MM.1S (cell line): ENCODE measurements at regions not wholly inside any gene's neighbourhood (a gene's known extent, or its start where the extent isn't known, plus 50 kb on each side); places are given as distances from the start of the nearest gene placed in this dataset.

Experiments used
- DNase-seq: peaks from one replicate; pipeline ENCODE4 v3.0.0-alpha.2; 2015
- H2AFZ ChIP-seq: fragments of 300-600 bp; sonication (generic); 2 replicates; pipeline ENCODE4 v1.6.0; 2016; ENCODE audit warnings: antibody characterized with exemption, low read length
- H3F3A ChIP-seq: fragments of 300-600 bp; sonication (generic); 2 replicates; pipeline ENCODE4 v1.6.1; 2016; ENCODE audit warnings: mild to moderate bottlenecking, antibody characterized with exemption, low read length, moderate library complexity, mixed read lengths; ENCODE audit not compliant: insufficient read depth
- H3K27ac ChIP-seq: fragments of 300-600 bp; sonication (generic); 2 replicates; pipeline ENCODE4 v1.5.1; 2016; ENCODE audit warnings: mild to moderate bottlenecking, low read length
- H3K27me3 ChIP-seq: fragments of 300-600 bp; sonication (generic); replicated peaks from 2 replicates; pipeline ENCODE4 v1.6.0; 2016; ENCODE audit warnings: low read length; ENCODE audit not compliant: insufficient read depth
- H3K36me3 ChIP-seq: fragments of 300-600 bp; sonication (generic); replicated peaks from 2 replicates; pipeline ENCODE4 v1.6.1; 2016; ENCODE audit warnings: mild to moderate bottlenecking, low read length, mixed read lengths; ENCODE audit not compliant: insufficient read depth
- H3K4me1 ChIP-seq: fragments of 300-600 bp; sonication (generic); 2 replicates; pipeline ENCODE4 v1.6.1; 2016; ENCODE audit warnings: low read length, mixed read lengths
- H3K4me2 ChIP-seq: fragments of 300-600 bp; sonication (generic); 2 replicates; pipeline ENCODE4 v1.6.0; 2016; ENCODE audit warnings: low read depth, low read length
- H3K4me3 ChIP-seq: fragments of 300-600 bp; sonication (generic); 2 replicates; pipeline ENCODE4 v1.5.1; 2016; ENCODE audit warnings: low read length, mixed read lengths
- H3K79me2 ChIP-seq: fragments of 300-600 bp; sonication (generic); 2 replicates; pipeline ENCODE4 v1.6.1; 2016; ENCODE audit warnings: mixed run types, low read length, mixed read lengths
- H3K9ac ChIP-seq: fragments of 300-600 bp; sonication (generic); 2 replicates; pipeline ENCODE4 v1.6.1; 2016; ENCODE audit warnings: low read length, mixed read lengths
- H3K9me2 ChIP-seq: fragments of 300-600 bp; sonication (generic); replicated peaks from 2 replicates; pipeline ENCODE4 v1.6.1; 2016; ENCODE audit warnings: mild to moderate bottlenecking, low read length, mixed read lengths; ENCODE audit not compliant: insufficient read depth
- H3K9me3 ChIP-seq: fragments of 300-600 bp; sonication (generic); replicated peaks from 2 replicates; pipeline ENCODE4 v1.6.1; 2016; ENCODE audit warnings: mild to moderate bottlenecking, low read length, mixed read lengths; ENCODE audit not compliant: insufficient read depth
- H4K20me1 ChIP-seq: fragments of 300-600 bp; sonication (generic); 2 replicates; pipeline ENCODE4 v1.6.1; 2016; ENCODE audit warnings: mild to moderate bottlenecking, low read length, moderate library complexity, mixed read lengths; ENCODE audit not compliant: insufficient read depth
- EZH2 ChIP-seq: fragments of 300-600 bp; sonication (generic); optimal IDR thresholded peaks from 2 replicates; pipeline ENCODE3; 2017; ENCODE audit warnings: low read depth, mild to moderate bottlenecking, antibody characterized with exemption, low read length, mixed read lengths
- EZH2phosphoT487 ChIP-seq: fragments of 300-600 bp; sonication (generic); IDR thresholded peaks from 2 replicates; pipeline ENCODE4 v1.6.1; 2018; ENCODE audit warnings: antibody characterized with exemption, low read length
- TF ChIP-seq, protein P1 (sequence below): fragments of 300-600 bp; sonication (generic); IDR thresholded peaks from 2 replicates; pipeline ENCODE4 v1.5.1; 2016; ENCODE audit warnings: antibody characterized with exemption, low read length, mixed read lengths

DNA sequence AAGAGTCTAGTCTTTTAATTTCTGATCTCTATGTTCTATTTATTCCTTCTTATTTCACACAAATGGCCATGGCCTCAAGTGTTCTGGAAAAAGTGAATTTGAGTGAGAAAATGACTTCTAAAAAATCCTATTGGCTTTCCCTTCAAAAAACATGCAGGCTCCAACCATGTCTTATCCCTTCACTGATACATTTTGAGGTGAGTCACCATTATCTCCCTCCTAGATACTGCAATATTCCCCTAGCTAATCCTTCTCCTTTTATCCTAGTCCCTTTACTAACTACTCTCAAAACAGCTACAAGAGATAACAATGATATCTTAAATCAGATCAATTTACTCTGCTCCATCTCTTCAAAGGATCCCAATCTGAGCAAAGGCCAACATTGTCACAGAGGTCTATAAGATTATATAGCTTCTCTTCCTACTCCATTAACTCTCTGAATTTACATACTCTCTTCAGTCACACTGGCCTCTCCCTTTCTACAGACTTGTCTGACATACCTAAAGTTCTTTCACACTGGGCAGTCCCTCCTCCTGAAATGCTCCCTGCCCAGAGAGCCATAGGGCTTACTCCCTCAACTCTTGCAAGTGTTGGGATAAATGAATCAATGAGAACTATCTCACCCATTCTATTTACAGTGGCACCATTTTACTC is 129.2 kb downstream of the TENT5A start:
- no peaks in the 10 kb centered on the region for H3K4me1 ChIP-seq
- H3K36me3 ChIP-seq, result no peaks in the 10 kb centered on the region
- H3K9me2 ChIP-seq, result no peaks in the 10 kb centered on the region
- no peak for DNase-seq
- H2AFZ ChIP-seq, result no peak overlapping the region
- H4K20me1 ChIP-seq, result no peaks in the 10 kb centered on the region
- TF ChIP-seq, protein P1, sequence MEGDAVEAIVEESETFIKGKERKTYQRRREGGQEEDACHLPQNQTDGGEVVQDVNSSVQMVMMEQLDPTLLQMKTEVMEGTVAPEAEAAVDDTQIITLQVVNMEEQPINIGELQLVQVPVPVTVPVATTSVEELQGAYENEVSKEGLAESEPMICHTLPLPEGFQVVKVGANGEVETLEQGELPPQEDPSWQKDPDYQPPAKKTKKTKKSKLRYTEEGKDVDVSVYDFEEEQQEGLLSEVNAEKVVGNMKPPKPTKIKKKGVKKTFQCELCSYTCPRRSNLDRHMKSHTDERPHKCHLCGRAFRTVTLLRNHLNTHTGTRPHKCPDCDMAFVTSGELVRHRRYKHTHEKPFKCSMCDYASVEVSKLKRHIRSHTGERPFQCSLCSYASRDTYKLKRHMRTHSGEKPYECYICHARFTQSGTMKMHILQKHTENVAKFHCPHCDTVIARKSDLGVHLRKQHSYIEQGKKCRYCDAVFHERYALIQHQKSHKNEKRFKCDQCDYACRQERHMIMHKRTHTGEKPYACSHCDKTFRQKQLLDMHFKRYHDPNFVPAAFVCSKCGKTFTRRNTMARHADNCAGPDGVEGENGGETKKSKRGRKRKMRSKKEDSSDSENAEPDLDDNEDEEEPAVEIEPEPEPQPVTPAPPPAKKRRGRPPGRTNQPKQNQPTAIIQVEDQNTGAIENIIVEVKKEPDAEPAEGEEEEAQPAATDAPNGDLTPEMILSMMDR, result no peak
- TF ChIP-seq EZH2phosphoT487, result no peak
- TF ChIP-seq EZH2, result no peak
- no peak overlapping the region for H3K4me3 ChIP-seq
- no peak overlapping the region for H3K27ac ChIP-seq
- no peaks in the 10 kb centered on the region for H3K79me2 ChIP-seq
- no peaks in the 10 kb centered on the region for H3F3A ChIP-seq
- no peak overlapping the region for H3K9ac ChIP-seq
- no peaks in the 10 kb centered on the region for H3K27me3 ChIP-seq
- H3K9me3 ChIP-seq, result no peaks in the 10 kb centered on the region
- no peak overlapping the region for H3K4me2 ChIP-seq

DNA sequence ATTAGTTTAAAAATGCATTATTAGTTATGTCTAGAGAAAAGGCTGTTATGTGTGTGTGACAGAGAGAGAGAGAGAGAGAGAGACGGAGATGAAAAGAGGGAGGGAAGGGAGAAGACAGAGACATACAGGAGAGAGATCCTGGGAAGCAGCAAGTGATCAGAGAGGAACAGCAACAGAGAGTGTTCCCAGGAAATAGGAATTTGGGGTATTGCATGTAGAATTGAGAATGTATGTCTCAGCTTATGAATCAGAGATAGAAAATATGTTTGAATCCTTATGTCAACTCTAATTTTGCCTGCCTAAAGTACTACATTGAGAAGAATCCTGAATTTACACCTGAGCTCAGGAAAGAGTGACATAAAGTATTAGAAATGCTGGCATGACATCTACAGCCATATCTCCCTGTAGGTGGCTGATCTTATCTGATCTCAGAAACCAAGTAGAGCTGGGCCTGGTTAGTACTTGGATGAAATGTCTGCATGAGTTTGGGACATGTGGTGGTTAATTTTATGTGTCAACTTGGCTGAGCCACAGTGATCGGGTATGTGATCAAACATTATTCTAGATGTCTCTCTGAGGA is 130.6 kb downstream of the TENT5A start:
- Histone ChIP-seq H2AFZ (no peak overlapping the region), H3K27ac (no peak overlapping the region), H4K20me1 (no peaks in the 10 kb centered on the region), H3K36me3 (no peaks in the 10 kb centered on the region), H3K27me3 (no peaks in the 10 kb centered on the region), H3K79me2 (no peaks in the 10 kb centered on the region), H3F3A (no peaks in the 10 kb centered on the region), H3K9me3 (no peaks in the 10 kb centered on the region), H3K4me1 (no peaks in the 10 kb centered on the region), H3K4me3 (no peak overlapping the region), H3K4me2 (no peak overlapping the region), H3K9ac (no peak overlapping the region), H3K9me2 (no peaks in the 10 kb centered on the region)
- TF ChIP-seq EZH2phosphoT487 (no peak), EZH2 (no peak)
- TF ChIP-seq, protein P1, result no peak
- no peak for DNase-seq

DNA sequence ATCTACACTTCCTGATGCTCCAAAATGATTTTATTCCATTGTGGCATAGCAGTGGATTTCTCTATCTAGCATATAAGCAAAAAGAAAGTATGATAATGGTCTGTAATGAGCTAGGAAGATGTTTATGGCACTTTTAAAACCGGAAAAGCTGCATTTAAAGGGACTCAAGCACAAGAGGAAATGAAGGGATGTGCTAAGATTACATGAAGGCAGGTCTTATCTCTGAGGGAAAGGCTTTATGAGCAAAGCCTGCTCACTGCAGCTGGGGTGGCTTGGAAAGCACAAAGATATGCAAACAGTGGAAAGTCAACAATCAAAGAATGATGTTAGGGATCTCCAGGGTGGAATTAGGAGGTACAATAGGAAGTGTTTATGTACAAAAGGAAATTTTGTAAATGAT is 138.2 kb downstream of the TENT5A start:
- H3K27me3 ChIP-seq, result no peaks in the 10 kb centered on the region
- no peak overlapping the region for H3K9ac ChIP-seq
- no peak overlapping the region for H3K4me3 ChIP-seq
- no peaks in the 10 kb centered on the region for H3K36me3 ChIP-seq
- no peak for DNase-seq
- no peaks in the 10 kb centered on the region for H3K4me1 ChIP-seq
- no peaks in the 10 kb centered on the region for H4K20me1 ChIP-seq
- H3K4me2 ChIP-seq, result no peak overlapping the region
- no peaks in the 10 kb centered on the region for H3F3A ChIP-seq
- no peak overlapping the region for H2AFZ ChIP-seq
- no peak overlapping the region for H3K27ac ChIP-seq
- TF ChIP-seq, protein P1, result no peak
- TF ChIP-seq EZH2 (no peak), EZH2phosphoT487 (no peak)
- no peaks in the 10 kb centered on the region for H3K9me2 ChIP-seq
- H3K79me2 ChIP-seq, result no peaks in the 10 kb centered on the region
- H3K9me3 ChIP-seq, result no peaks in the 10 kb centered on the region
